OCI-LY3 (cell line): ENCODE measurements at regions not wholly inside any gene's neighbourhood (a gene's known extent, or its start where the extent isn't known, plus 50 kb on each side); places are given as distances from the start of the nearest gene placed in this dataset.
A peak's percentile ranks its signal among the peaks of the same experiment; 100 is the strongest.

ENCODE experiments used
- H2AFZ ChIP-seq: fragments of 200-600, 300-600 bp; shearing (Covaris generic); 2 replicates; pipeline ENCODE4 v1.6.0; 2014; ENCODE audit warnings: antibody characterized with exemption, low read depth, low read length
- H3K27ac ChIP-seq: fragments of 200-600, 300-600 bp; sonication (generic); 2 replicates; pipeline ENCODE4 v1.5.1; 2014; ENCODE audit warnings: mild to moderate bottlenecking, low read length, moderate library complexity, mixed read lengths
- H3K27me3 ChIP-seq: fragments of 200-600, 300-600 bp; sonication (generic); 2 replicates; pipeline ENCODE4 v1.6.1; 2014; ENCODE audit warnings: low read depth, low read length, mixed read lengths
- H3K36me3 ChIP-seq: fragments of 200-600, 300-600 bp; sonication (generic); replicated peaks from 2 replicates; pipeline ENCODE3; 2014; ENCODE audit warnings: low read depth, low read length, mixed read lengths
- H3K4me1 ChIP-seq: fragments of 300-600, 200-600 bp; sonication (generic); 2 replicates; pipeline ENCODE4 v1.6.1; 2014; ENCODE audit warnings: low read length, mixed read lengths
- H3K4me2 ChIP-seq: fragments of 200-600, 300-600 bp; sonication (generic); 2 replicates; pipeline ENCODE4 v1.6.1; 2014; ENCODE audit warnings: low read length, mixed read lengths
- H3K4me3 ChIP-seq: fragments of 300-600, 200-600 bp; sonication (generic); 2 replicates; pipeline ENCODE4 v1.5.1; 2014; ENCODE audit warnings: antibody characterized with exemption, mild to moderate bottlenecking, low read length, moderate library complexity
- H3K79me2 ChIP-seq: fragments of 300-600, 200-600 bp; shearing (Covaris generic); 2 replicates; pipeline ENCODE4 v1.6.1; 2014; ENCODE audit warnings: mild to moderate bottlenecking, low read length, mixed read lengths
- H3K9ac ChIP-seq: fragments of 300-600, 200-600 bp; shearing (Covaris generic); 2 replicates; pipeline ENCODE4 v1.6.0; 2014; ENCODE audit warnings: mild to moderate bottlenecking, low read length, moderate library complexity
- H3K9me3 ChIP-seq: fragments of 200-600, 300-600 bp; shearing (Covaris generic); 2 replicates; pipeline ENCODE4 v1.6.1; 2014; ENCODE audit warnings: low read length, mixed read lengths; ENCODE audit not compliant: insufficient read depth
- H4K20me1 ChIP-seq: fragments of 200-600, 300-600 bp; sonication (generic); 2 replicates; pipeline ENCODE4 v1.6.1; 2016; ENCODE audit warnings: low read length, mixed read lengths; ENCODE audit not compliant: insufficient read depth
- EZH2phosphoT487 ChIP-seq: fragments of 200-600 bp; shearing (Covaris generic); IDR thresholded peaks from 2 replicates; pipeline ENCODE4 v1.6.1; 2018; ENCODE audit warnings: antibody characterized with exemption, mixed run types, low read depth
- TF ChIP-seq, protein P1 (sequence below): fragments of 200-600, 300-600 bp; sonication (generic); IDR thresholded peaks from 2 replicates; pipeline ENCODE4 v1.5.1; 2014; ENCODE audit warnings: antibody characterized with exemption, low read length, low read depth

GRCh38 chr20:41669708-41670263, 51.6 kb upstream of the CHD6 start:
- peaks cover 13% of the 10 kb centered on the region for H3K4me1 ChIP-seq
- no peaks in the 10 kb centered on the region for H3K9me3 ChIP-seq
- no peak overlapping the region for H3K4me3 ChIP-seq
- no peak overlapping the region for H3K27ac ChIP-seq
- H2AFZ ChIP-seq: peak overlapping the region; percentile 66; the same call in 1 of the 2 replicates
- H3K36me3 ChIP-seq: no peaks in the 10 kb centered on the region
- no peak overlapping the region for H3K4me2 ChIP-seq
- no peaks in the 10 kb centered on the region for H4K20me1 ChIP-seq
- H3K79me2 ChIP-seq: no peaks in the 10 kb centered on the region
- TF ChIP-seq EZH2phosphoT487: no peak
- TF ChIP-seq, protein P1, sequence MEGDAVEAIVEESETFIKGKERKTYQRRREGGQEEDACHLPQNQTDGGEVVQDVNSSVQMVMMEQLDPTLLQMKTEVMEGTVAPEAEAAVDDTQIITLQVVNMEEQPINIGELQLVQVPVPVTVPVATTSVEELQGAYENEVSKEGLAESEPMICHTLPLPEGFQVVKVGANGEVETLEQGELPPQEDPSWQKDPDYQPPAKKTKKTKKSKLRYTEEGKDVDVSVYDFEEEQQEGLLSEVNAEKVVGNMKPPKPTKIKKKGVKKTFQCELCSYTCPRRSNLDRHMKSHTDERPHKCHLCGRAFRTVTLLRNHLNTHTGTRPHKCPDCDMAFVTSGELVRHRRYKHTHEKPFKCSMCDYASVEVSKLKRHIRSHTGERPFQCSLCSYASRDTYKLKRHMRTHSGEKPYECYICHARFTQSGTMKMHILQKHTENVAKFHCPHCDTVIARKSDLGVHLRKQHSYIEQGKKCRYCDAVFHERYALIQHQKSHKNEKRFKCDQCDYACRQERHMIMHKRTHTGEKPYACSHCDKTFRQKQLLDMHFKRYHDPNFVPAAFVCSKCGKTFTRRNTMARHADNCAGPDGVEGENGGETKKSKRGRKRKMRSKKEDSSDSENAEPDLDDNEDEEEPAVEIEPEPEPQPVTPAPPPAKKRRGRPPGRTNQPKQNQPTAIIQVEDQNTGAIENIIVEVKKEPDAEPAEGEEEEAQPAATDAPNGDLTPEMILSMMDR: no peak
- peaks cover 20% of the 10 kb centered on the region for H3K27me3 ChIP-seq
- no peak overlapping the region for H3K9ac ChIP-seq

- no peaks in the 10 kb centered on the region for H4K20me1 ChIP-seq
- H3K9ac ChIP-seq: no peak overlapping the region
- no peak overlapping the region for H3K27ac ChIP-seq
- no peaks in the 10 kb centered on the region for H3K79me2 ChIP-seq
- H3K4me1 ChIP-seq: peaks cover 20% of the 10 kb centered on the region
- H3K4me2 ChIP-seq: no peak overlapping the region
- peaks cover 10% of the 10 kb centered on the region; the same call in 1 of the 2 replicates for H3K27me3 ChIP-seq
- H2AFZ ChIP-seq: no peak overlapping the region
- no peak overlapping the region for H3K4me3 ChIP-seq
- no peaks in the 10 kb centered on the region for H3K9me3 ChIP-seq
- H3K36me3 ChIP-seq: no peaks in the 10 kb centered on the region
- TF ChIP-seq, protein P1: no peak
- TF ChIP-seq EZH2phosphoT487: no peak
Measured at GRCh38 chr20:41668057-41668749, 50.0 kb upstream of the CHD6 start.
